ENCODE measurements at regions not wholly inside any gene's neighbourhood (a gene's known extent, or its start where the extent isn't known, plus 50 kb on each side); places are given as distances from the start of the nearest gene placed in this dataset.

DNA sequence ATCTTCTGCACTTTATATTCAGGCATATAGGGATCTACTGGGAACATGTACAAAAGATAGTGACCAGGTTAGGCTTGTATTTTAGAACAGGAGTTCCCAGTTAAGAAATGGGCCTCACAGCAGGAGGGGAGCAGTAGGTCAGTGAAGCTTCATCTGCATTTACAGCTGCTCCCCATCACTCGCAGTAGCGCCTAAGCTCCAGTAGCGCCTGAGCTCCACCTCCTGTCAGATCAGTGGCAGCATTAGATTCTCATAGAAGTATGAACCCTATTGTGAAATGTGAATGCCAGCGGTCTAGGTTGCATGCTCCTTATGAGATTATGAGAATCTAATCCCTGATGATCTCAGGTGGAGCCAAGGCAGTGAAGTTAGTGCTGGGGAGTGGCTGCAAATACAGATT lies 224.4 kb upstream of the CYRIA start:
- Histone ChIP-seq H3K4me1 (ENCODE audit: low read length) (no peaks in the 10 kb centered on the region), H3K36me3 (replicated peaks; ENCODE audit: insufficient read depth, low read length) (no peaks in the 10 kb centered on the region), H3K4me2 (ENCODE audit: low read depth, low read length) (no peak overlapping the region), H3K27me3 (replicated peaks; ENCODE audit: insufficient read depth, low read length) (no peaks in the 10 kb centered on the region), H3K4me3 (ENCODE audit: low read length) (no peak overlapping the region), H3K9me3 (replicated peaks; ENCODE audit: insufficient read depth, low read length) (no peaks in the 10 kb centered on the region), H3K9ac (ENCODE audit: low read length) (no peak overlapping the region), H4K20me1 (ENCODE audit: insufficient read depth, low read length) (no peaks in the 10 kb centered on the region), H3K27ac (ENCODE audit: low read length) (no peak overlapping the region), H3F3A (ENCODE audit: insufficient read depth, low read length) (no peaks in the 10 kb centered on the region), H2AFZ (ENCODE audit: low read length) (no peak overlapping the region), H3K79me2 (ENCODE audit: low read length) (no peaks in the 10 kb centered on the region), H3K9me2 (replicated peaks; ENCODE audit: insufficient read depth, low read length) (no peaks in the 10 kb centered on the region)
- TF ChIP-seq EZH2phosphoT487 (IDR thresholded peaks at IDR 0.05; ENCODE audit: low read length) = no peak
- no peak for TF ChIP-seq EZH2 (optimal IDR thresholded peaks at IDR 0.05; ENCODE audit: low read depth, low read length)
- TF ChIP-seq, protein P1, sequence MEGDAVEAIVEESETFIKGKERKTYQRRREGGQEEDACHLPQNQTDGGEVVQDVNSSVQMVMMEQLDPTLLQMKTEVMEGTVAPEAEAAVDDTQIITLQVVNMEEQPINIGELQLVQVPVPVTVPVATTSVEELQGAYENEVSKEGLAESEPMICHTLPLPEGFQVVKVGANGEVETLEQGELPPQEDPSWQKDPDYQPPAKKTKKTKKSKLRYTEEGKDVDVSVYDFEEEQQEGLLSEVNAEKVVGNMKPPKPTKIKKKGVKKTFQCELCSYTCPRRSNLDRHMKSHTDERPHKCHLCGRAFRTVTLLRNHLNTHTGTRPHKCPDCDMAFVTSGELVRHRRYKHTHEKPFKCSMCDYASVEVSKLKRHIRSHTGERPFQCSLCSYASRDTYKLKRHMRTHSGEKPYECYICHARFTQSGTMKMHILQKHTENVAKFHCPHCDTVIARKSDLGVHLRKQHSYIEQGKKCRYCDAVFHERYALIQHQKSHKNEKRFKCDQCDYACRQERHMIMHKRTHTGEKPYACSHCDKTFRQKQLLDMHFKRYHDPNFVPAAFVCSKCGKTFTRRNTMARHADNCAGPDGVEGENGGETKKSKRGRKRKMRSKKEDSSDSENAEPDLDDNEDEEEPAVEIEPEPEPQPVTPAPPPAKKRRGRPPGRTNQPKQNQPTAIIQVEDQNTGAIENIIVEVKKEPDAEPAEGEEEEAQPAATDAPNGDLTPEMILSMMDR (IDR thresholded peaks at IDR 0.05; ENCODE audit: low read length) = no peak
- DNase-seq = no peak

DNA sequence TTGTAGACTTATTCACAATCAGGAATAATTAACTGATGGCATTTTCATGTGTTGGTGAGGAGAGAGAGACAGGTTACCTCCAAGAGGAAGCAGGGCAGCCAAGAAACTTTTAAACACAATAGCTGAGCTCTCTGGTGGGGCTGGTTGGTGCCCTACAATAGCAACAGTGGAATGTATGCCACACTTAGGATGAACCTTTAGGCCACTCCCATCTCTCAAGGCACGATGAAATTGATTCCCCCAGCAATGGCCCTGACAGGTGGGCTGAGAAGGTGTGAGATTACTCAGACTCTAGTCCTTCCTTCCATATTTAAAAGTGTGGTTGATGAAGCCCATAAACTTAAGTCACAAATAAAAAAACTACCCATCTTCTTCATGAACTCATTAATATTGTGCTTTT lies 219.4 kb upstream of the CYRIA start:
- Histone ChIP-seq H3K36me3 (replicated peaks; ENCODE audit: insufficient read depth, low read length) (no peaks in the 10 kb centered on the region), H3K4me1 (ENCODE audit: low read length) (no peaks in the 10 kb centered on the region), H2AFZ (ENCODE audit: low read length) (no peak overlapping the region), H3K4me3 (ENCODE audit: low read length) (no peak overlapping the region), H3F3A (ENCODE audit: insufficient read depth, low read length) (no peaks in the 10 kb centered on the region), H3K9ac (ENCODE audit: low read length) (no peak overlapping the region), H3K9me3 (replicated peaks; ENCODE audit: insufficient read depth, low read length) (no peaks in the 10 kb centered on the region), H3K27me3 (replicated peaks; ENCODE audit: insufficient read depth, low read length) (no peaks in the 10 kb centered on the region), H3K27ac (ENCODE audit: low read length) (no peak overlapping the region), H4K20me1 (ENCODE audit: insufficient read depth, low read length) (no peaks in the 10 kb centered on the region), H3K4me2 (ENCODE audit: low read depth, low read length) (no peak overlapping the region), H3K9me2 (replicated peaks; ENCODE audit: insufficient read depth, low read length) (no peaks in the 10 kb centered on the region), H3K79me2 (ENCODE audit: low read length) (no peaks in the 10 kb centered on the region)
- TF ChIP-seq, protein P1 (IDR thresholded peaks at IDR 0.05; ENCODE audit: low read length) = no peak
- TF ChIP-seq EZH2phosphoT487 (IDR thresholded peaks at IDR 0.05; ENCODE audit: low read length) (no peak), EZH2 (optimal IDR thresholded peaks at IDR 0.05; ENCODE audit: low read depth, low read length) (no peak)
- no peak for DNase-seq

DNA sequence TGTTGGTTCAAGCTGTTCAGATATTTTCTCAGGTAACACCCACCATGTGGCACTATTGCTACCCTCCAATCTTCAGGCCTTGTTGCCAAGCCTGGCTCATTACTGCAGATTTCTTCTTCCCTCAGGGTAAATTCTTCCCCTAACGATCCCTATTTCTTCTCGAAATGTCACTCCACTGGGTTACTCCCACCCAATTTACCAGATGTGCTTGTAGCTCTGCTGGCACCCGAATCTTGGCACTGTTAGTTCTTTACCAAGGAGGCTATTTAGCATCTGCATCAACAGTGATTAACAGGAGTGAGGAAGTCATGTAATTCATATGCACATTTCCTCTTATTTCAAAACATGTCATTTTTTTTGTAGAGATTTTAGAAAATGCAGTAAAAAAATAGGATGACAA lies 217.1 kb upstream of the CYRIA start:
- no peak overlapping the region for H2AFZ ChIP-seq (ENCODE audit: low read length)
- no peaks in the 10 kb centered on the region for H4K20me1 ChIP-seq (ENCODE audit: insufficient read depth, low read length)
- H3K9ac ChIP-seq (ENCODE audit: low read length) = no peak overlapping the region
- H3K4me3 ChIP-seq (ENCODE audit: low read length) = no peak overlapping the region
- H3K27me3 ChIP-seq (replicated peaks; ENCODE audit: insufficient read depth, low read length) = no peaks in the 10 kb centered on the region
- no peaks in the 10 kb centered on the region for H3K36me3 ChIP-seq (replicated peaks; ENCODE audit: insufficient read depth, low read length)
- no peak overlapping the region for H3K4me2 ChIP-seq (ENCODE audit: low read depth, low read length)
- TF ChIP-seq, protein P1 (IDR thresholded peaks at IDR 0.05; ENCODE audit: low read length) = no peak
- no peak for TF ChIP-seq EZH2 (optimal IDR thresholded peaks at IDR 0.05; ENCODE audit: low read depth, low read length)
- no peak for TF ChIP-seq EZH2phosphoT487 (IDR thresholded peaks at IDR 0.05; ENCODE audit: low read length)
- no peaks in the 10 kb centered on the region for H3K79me2 ChIP-seq (ENCODE audit: low read length)
- no peak overlapping the region for H3K27ac ChIP-seq (ENCODE audit: low read length)
- no peaks in the 10 kb centered on the region for H3K9me2 ChIP-seq (replicated peaks; ENCODE audit: insufficient read depth, low read length)
- no peak for DNase-seq
- H3K9me3 ChIP-seq (replicated peaks; ENCODE audit: insufficient read depth, low read length) = no peaks in the 10 kb centered on the region
- H3F3A ChIP-seq (ENCODE audit: insufficient read depth, low read length) = no peaks in the 10 kb centered on the region
- H3K4me1 ChIP-seq (ENCODE audit: low read length) = no peaks in the 10 kb centered on the region
